IPS DF 6.9 (cell line): ENCODE measurements at regions not wholly inside any gene's neighbourhood (a gene's known extent, or its start where the extent isn't known, plus 50 kb on each side); places are given as distances from the start of the nearest gene placed in this dataset.
"Not testable (repeated sequence)": the region's sequence is repeated elsewhere in the genome, so short reads cannot be mapped to it uniquely, and the experiment has no call there.

ENCODE experiments used
- DNase-seq: peaks from one replicate; pipeline ENCODE4 v3.0.0-alpha.2; 2013; ENCODE audit warnings: low read depth, low spot score
- H3K27ac ChIP-seq: one replicate; pipeline ENCODE4 v1.5.1; 2013; ENCODE audit warnings: low read length, control low read depth
- H3K27me3 ChIP-seq: 2 replicates; pipeline ENCODE4 v1.6.1; 2013; ENCODE audit warnings: mild to moderate bottlenecking, low read length; ENCODE audit not compliant: control insufficient read depth, insufficient read depth
- H3K36me3 ChIP-seq: 2 replicates; pipeline ENCODE4 v1.6.1; 2013; ENCODE audit warnings: low read length; ENCODE audit not compliant: control insufficient read depth, insufficient read depth
- H3K4me1 ChIP-seq: 2 replicates; pipeline ENCODE4 v1.6.1; 2013; ENCODE audit warnings: low read length; ENCODE audit not compliant: control insufficient read depth, insufficient read depth
- H3K4me3 ChIP-seq: 2 replicates; pipeline ENCODE4 v1.5.1; 2013; ENCODE audit warnings: mild to moderate bottlenecking, low read length
- H3K9me3 ChIP-seq: 2 replicates; pipeline ENCODE4 v1.6.1; 2013; ENCODE audit warnings: low read length, inconsistent platforms; ENCODE audit not compliant: control insufficient read depth, insufficient read depth
- WGBS: extraction: QIAGEN DNeasy Blood & Tissue Kit; methylation state at CpG from one replicate; pipeline ENCODE4 v1.1.7; 2013; ENCODE audit warnings: mixed read lengths, missing lambda C conversion rate; ENCODE audit not compliant: insufficient read length, insufficient coverage; 5-methylcytosine and 5-hydroxymethylcytosine counted together

DNA sequence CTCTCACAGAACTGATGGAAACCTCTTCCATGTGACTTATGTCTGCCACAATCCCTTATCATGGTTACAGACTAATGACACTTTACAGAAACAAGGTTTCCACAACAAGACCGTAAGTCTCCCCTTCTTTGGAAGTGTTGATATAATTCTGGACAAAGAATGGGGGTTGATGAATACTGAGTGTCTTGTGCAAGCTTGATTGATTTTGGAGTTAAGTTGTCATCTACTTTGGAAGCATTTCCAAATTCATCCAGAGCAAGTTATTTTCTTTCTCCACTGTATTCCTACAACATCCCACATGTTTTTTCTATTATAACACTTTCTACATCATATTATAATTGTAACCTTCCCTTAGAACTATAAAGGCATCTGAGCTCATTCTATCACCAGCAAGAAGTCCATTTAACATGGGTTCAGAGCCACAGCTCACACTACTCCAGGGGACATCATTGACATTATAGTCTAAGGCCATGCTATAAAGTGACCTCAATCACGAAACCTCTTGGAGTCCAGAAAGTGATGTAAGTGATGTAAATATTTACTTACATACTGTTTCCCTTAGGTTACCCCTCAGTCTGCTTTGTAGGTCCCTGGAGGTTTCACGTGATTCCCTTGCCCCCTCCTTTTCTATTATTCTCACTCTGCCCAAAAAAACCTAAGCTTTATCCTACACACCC, 125.7 kb upstream of the PBX1 start:
- no peaks in the 10 kb centered on the region for H3K4me1 ChIP-seq
- no peaks in the 10 kb centered on the region for H3K36me3 ChIP-seq
- no CpG with 5 or more reads among the region's 3 CpGs for WGBS
- H3K4me3 ChIP-seq = no peak overlapping the region
- H3K9me3 ChIP-seq = no peaks in the 10 kb centered on the region
- no peak for DNase-seq
- H3K27ac ChIP-seq = no peak overlapping the region
- no peaks in the 10 kb centered on the region for H3K27me3 ChIP-seq

- no peaks in the 10 kb centered on the region for H3K9me3 ChIP-seq
- H3K27me3 ChIP-seq = no peaks in the 10 kb centered on the region
- no peaks in the 10 kb centered on the region for H3K36me3 ChIP-seq
- no peak overlapping the region for H3K4me3 ChIP-seq
- no peaks in the 10 kb centered on the region for H3K4me1 ChIP-seq
- no peak overlapping the region for H3K27ac ChIP-seq
- no peak for DNase-seq
- whole genome bisulfite sequencing = no CpG with 5 or more reads among the region's 1 CpG
Observed at GRCh38 chr1:164433818-164434170, 125.2 kb upstream of the PBX1 start.

DNA sequence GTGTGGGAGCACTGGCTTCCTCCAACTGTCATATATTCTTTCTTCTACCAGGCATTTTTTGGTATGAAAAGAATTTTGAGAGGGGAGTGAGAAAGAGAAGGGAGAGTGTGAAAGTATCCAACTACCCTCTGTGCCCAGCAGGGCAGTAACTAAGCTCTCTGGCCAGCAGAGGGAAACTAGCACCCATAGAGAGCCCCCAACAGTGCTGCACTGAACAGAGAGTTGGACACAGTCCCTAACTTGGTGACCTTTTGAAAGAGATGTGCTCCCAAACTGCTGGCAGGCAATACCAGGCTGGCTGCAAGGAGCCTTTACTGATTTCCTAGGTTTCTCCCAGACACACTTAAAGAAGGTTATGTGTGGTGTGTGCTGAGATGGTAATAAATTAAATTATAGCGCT, 118.8 kb upstream of the PBX1 start:
- Histone ChIP-seq H3K4me1 (no peaks in the 10 kb centered on the region), H3K27ac (no peak overlapping the region), H3K36me3 (no peaks in the 10 kb centered on the region), H3K27me3 (no peaks in the 10 kb centered on the region), H3K9me3 (no peaks in the 10 kb centered on the region), H3K4me3 (no peak overlapping the region)
- WGBS = no CpG with 5 or more reads among the region's 1 CpG
- no peak for DNase-seq

DNA sequence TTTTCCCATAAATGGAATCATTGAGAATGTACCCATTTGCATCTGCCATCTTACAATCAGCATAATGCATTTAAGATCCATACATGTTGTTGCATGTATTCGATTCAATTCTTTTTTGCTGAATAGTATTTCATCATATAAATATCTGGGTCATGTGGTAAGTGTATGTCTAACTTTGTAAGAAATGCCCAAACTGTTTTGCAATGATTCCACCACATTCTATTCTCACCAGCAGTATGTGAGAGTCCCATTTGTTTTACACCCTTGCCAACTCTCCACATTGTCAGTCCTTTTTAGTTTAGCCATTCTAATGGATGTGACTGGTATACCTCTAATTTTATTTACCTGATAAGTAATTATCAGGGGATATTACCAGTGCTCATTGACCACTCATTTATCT, 115.8 kb upstream of the PBX1 start:
- no peak overlapping the region for H3K27ac ChIP-seq
- no peaks in the 10 kb centered on the region; the same call in 1 of the 2 replicates for H3K4me1 ChIP-seq
- H3K9me3 ChIP-seq = no peaks in the 10 kb centered on the region
- no peak for DNase-seq
- no peak overlapping the region for H3K4me3 ChIP-seq
- no peaks in the 10 kb centered on the region for H3K27me3 ChIP-seq
- H3K36me3 ChIP-seq = no peaks in the 10 kb centered on the region
- no CpG with 5 or more reads among the region's 1 CpG for WGBS

DNA sequence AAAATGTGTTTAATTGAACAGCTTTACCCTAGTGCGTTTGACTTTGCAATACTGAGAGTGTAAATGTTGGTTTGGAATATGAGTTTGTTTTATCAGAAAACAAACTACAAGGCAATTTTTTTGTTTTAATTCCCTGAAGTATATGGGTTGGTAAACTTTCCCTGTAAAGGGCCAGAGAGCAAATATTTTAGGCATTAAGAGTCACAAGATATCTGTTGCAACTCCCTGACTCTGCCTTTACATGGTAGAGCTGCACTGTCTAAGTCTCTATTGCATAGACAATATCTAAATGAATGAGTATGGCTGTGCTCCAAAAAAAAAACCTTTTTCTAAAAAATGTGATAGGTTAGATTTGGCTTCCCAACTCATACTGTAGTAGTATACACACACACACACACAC, 115.1 kb upstream of the PBX1 start:
- Histone ChIP-seq H3K4me3 (no peak overlapping the region), H3K9me3 (no peaks in the 10 kb centered on the region), H3K4me1 (no peaks in the 10 kb centered on the region; the same call in 1 of the 2 replicates), H3K36me3 (no peaks in the 10 kb centered on the region), H3K27me3 (no peaks in the 10 kb centered on the region), H3K27ac (no peak overlapping the region)
- WGBS = 100% methylated on average over 1 of the region's 1 CpG
- no peak for DNase-seq

DNA sequence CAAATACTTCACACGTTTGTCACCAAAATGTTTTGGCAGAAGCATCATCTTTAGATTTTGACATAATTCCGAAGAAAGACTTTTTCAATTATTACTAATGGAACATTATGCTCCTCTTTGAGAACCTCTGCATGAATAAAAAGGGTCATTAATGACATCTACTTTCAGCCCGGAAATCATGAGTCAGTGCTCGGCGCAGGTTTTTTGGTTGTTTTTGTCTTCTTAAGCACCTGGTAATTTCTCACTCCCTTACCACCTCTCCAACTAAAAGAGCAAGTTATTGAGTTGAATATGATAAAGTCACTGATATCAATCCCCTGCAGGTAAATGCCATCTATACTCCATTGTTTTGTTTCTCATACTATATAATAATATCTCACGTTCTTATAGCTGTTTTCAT, 113.0 kb upstream of the PBX1 start:
- no CpG with 5 or more reads among the region's 6 CpGs for WGBS

DNA sequence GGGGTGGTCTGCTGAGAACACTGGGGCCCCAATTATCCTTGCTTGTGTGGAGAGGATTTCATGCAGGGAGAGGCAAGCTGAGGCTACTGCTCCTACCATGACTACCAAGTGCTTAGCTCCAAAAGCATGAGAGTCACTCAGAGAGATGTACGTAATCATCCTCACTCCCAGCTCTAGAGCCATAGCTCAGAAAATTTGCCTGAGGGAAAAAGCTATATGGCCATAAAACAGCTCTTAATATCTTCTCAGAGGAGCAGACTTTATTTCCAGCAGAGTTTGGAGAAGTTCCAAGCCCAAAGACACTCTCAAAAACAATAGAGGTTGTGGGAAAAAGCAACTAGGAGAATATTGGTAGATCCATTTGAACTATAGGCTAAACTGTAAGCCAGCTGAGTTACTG, 106.4 kb upstream of the PBX1 start:
- Histone ChIP-seq H3K27me3 (no peaks in the 10 kb centered on the region), H3K27ac (no peak overlapping the region), H3K9me3 (no peaks in the 10 kb centered on the region), H3K4me3 (no peak overlapping the region), H3K36me3 (no peaks in the 10 kb centered on the region), H3K4me1 (no peaks in the 10 kb centered on the region; the same call in 1 of the 2 replicates)
- WGBS = no CpG with 5 or more reads among the region's 1 CpG
- no peak for DNase-seq

More for the DNA sequence above, 113.0 kb upstream of the PBX1 start:
- H3K9me3 ChIP-seq = no peaks in the 10 kb centered on the region
- H3K27me3 ChIP-seq = no peaks in the 10 kb centered on the region
- no peaks in the 10 kb centered on the region; the same call in 1 of the 2 replicates for H3K4me1 ChIP-seq
- DNase-seq = no peak
- H3K36me3 ChIP-seq = no peaks in the 10 kb centered on the region
- no peak overlapping the region for H3K4me3 ChIP-seq
- no peak overlapping the region for H3K27ac ChIP-seq

DNA sequence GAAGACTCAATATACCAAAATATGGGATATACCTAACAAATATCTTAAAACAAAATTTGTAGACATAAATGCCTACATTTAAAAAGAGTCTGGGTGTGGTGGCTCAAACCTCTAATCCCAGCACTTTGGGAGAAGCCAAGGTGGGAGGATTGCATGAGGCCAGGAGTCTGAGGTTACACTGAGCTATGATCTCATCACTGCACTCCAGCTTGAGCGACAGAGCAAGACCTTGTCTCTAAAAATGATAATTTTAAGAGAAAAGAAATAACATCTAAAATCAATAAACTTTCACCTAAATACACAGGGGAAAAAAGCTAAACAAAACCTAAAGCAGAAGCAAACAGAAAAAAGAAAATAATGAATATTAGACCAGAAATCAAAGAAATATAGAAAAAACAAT, 102.7 kb upstream of the PBX1 start:
- H3K9me3 ChIP-seq = no peaks in the 10 kb centered on the region
- no peaks in the 10 kb centered on the region for H3K4me1 ChIP-seq
- H3K27ac ChIP-seq = no peak overlapping the region
- H3K4me3 ChIP-seq = no peak overlapping the region
- DNase-seq = no peak
- H3K27me3 ChIP-seq = no peaks in the 10 kb centered on the region
- H3K36me3 ChIP-seq = no peaks in the 10 kb centered on the region
- WGBS = no CpG with 5 or more reads among the region's 1 CpG

DNA sequence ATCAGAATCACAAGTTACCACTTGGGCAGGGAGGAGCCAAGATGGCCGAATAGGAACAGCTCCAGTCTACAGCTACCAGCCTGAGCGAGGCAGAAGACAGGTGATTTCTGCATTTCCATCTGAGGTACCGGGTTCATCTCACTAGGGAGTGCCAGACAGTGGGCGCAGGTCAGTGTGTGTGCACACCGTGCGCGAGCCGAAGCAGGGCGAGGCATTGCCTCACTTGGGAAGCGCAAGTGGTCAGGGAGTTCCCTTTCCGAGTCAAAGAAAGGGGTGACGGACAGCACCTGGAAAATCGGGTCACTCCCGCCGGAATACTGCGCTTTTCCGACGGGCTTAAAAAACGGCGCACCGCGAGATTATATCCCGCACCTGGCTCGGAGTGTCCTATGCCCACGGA, 99.8 kb upstream of the PBX1 start:
- H3K4me1 ChIP-seq, DNase-seq, H3K36me3 ChIP-seq, H3K9me3 ChIP-seq, H3K27ac ChIP-seq, H3K4me3 ChIP-seq, H3K27me3 ChIP-seq: not testable (repeated sequence)
- WGBS = no CpG with 5 or more reads among the region's 25 CpGs

DNA sequence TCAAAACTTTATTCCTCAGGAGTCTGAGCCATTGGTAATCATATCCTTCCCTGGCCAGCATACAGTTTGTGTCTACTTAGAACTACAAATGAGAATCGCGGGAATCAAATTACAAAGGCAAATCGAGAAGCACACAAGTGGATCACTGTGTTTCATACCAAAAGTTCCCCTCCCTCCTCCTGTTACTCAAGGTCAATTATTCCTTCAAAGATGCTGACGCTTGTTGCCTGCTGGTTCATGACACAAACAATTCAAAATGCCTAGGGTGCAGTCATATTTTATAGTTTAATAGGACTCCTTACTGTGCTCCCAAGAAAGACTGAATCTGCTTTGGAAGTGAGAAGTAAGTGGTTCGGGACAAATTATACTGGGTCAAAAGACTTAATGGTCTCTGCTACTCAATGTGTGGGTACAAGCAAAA, 93.0 kb upstream of the PBX1 start:
- Histone ChIP-seq H3K27ac (no peak overlapping the region), H3K4me3 (no peak overlapping the region), H3K36me3 (no peaks in the 10 kb centered on the region), H3K9me3 (no peaks in the 10 kb centered on the region), H3K4me1 (no peaks in the 10 kb centered on the region), H3K27me3 (no peaks in the 10 kb centered on the region)
- no peak for DNase-seq
- no CpG with 5 or more reads among the region's 5 CpGs for WGBS

GRCh38 chr1:164466429-164466828, 92.6 kb upstream of the PBX1 start:
- Histone ChIP-seq H3K27ac (no peak overlapping the region), H3K36me3 (no peaks in the 10 kb centered on the region), H3K4me3 (no peak overlapping the region), H3K27me3 (no peaks in the 10 kb centered on the region), H3K4me1 (no peaks in the 10 kb centered on the region), H3K9me3 (no peaks in the 10 kb centered on the region)
- no CpG with 5 or more reads among the region's 5 CpGs for WGBS
- DNase-seq = no peak
